MCF 10A (cell line): ENCODE measurements at regions not wholly inside any gene's neighbourhood (a gene's known extent, or its start where the extent isn't known, plus 50 kb on each side); places are given as distances from the start of the nearest gene placed in this dataset.

Experiments used
- BruUV-seq: library from RNA; stranded (reverse); fragments of 400-500 nt; replicated peaks from 2 replicates; lab custom pipeline; 2021; lab: Mats Ljungman, UMichigan
- CTCF ChIA-PET: fragments of 300-600 bp; sonication (Branson Sonifier 250); formaldehyde crosslinking; extraction: SDS; loops from one replicate; lab custom pipeline; 2021; ENCODE audit warnings: antibody characterized with exemption, inconsistent platforms; lab: Yijun Ruan, JAX
- POLR2A ChIA-PET: fragments of 300-600, 350-650 bp; sonication (Branson Sonifier 250); formaldehyde crosslinking; extraction: SDS; loops from one replicate; lab custom pipeline; 2020; ENCODE audit warnings: antibody characterized with exemption, inconsistent platforms; lab: Yijun Ruan, JAX
- DNase-seq: peaks from one replicate; pipeline ENCODE4 v3.0.0-alpha.2; 2018; ENCODE audit not compliant: unreplicated experiment
- H3K27ac Mint-ChIP-seq: one replicate; pipeline ENCODE4 v1.8.0; 2022; ENCODE audit warnings: mild to moderate bottlenecking, low read depth, mixed read lengths; ENCODE audit not compliant: unreplicated experiment
- H3K27me3 Mint-ChIP-seq: one replicate; pipeline ENCODE4 v1.8.0; 2022; ENCODE audit warnings: mixed read lengths; ENCODE audit not compliant: insufficient read depth, unreplicated experiment
- H3K36me3 Mint-ChIP-seq: one replicate; pipeline ENCODE4 v1.8.0; 2022; ENCODE audit warnings: mild to moderate bottlenecking, moderate library complexity, mixed read lengths; ENCODE audit not compliant: insufficient read depth, unreplicated experiment
- H3K4me1 Mint-ChIP-seq: one replicate; pipeline ENCODE4 v1.8.0; 2022; ENCODE audit warnings: mixed read lengths; ENCODE audit not compliant: insufficient read depth, unreplicated experiment
- H3K4me3 Mint-ChIP-seq: one replicate; pipeline ENCODE4 v1.8.0; 2022; ENCODE audit warnings: mild to moderate bottlenecking, moderate library complexity, mixed read lengths; ENCODE audit not compliant: unreplicated experiment
- H3K9me3 Mint-ChIP-seq: one replicate; pipeline ENCODE4 v1.8.0; 2022; ENCODE audit warnings: mixed read lengths; ENCODE audit not compliant: unreplicated experiment
- intact Hi-C: fragments of 100-400 bp; cut with micrococcal nuclease; formaldehyde crosslinking; loops from 2 replicates; pipeline ENCODE4 v1.14.1; 2022
- TF ChIP-seq, protein P1 (sequence below): fragments of 200-600 bp; IDR thresholded peaks from one replicate; pipeline ENCODE4 v1.8.0; 2022; ENCODE audit warnings: antibody characterized with exemption, mild to moderate bottlenecking; ENCODE audit not compliant: unreplicated experiment

DNA sequence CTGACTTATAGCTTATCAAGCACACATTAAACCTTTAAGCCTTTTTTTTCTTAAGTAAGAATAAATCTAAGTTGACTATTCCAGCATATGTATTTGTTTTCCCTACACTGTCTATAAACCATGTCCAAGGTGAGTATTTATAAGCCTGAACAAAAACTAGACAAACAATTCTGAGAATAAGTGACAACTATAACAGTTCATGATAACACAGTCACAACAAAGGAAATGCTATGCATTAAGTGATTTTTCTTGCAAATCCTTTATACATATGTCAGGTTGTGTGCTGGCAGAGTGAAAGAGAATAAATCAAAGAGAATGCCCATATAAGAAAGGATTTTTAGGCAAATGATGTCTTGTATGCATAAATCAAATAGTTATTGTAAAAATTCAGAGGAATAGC lies 408.8 kb upstream of the KIF2A start:
- intact Hi-C loops: no loop called here
- CTCF ChIA-PET: no interaction called here
- no peak for DNase-seq
- POLR2A ChIA-PET: no interaction called here
- TF ChIP-seq, protein P1, sequence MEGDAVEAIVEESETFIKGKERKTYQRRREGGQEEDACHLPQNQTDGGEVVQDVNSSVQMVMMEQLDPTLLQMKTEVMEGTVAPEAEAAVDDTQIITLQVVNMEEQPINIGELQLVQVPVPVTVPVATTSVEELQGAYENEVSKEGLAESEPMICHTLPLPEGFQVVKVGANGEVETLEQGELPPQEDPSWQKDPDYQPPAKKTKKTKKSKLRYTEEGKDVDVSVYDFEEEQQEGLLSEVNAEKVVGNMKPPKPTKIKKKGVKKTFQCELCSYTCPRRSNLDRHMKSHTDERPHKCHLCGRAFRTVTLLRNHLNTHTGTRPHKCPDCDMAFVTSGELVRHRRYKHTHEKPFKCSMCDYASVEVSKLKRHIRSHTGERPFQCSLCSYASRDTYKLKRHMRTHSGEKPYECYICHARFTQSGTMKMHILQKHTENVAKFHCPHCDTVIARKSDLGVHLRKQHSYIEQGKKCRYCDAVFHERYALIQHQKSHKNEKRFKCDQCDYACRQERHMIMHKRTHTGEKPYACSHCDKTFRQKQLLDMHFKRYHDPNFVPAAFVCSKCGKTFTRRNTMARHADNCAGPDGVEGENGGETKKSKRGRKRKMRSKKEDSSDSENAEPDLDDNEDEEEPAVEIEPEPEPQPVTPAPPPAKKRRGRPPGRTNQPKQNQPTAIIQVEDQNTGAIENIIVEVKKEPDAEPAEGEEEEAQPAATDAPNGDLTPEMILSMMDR: no peak
- BruUV-seq: no TSS peak
- H3K27ac Mint-ChIP-seq: no peak overlapping the region
- H3K36me3 Mint-ChIP-seq: no peaks in the 10 kb centered on the region
- peaks cover 16% of the 10 kb centered on the region for H3K9me3 Mint-ChIP-seq
- H3K4me3 Mint-ChIP-seq: no peak overlapping the region
- H3K27me3 Mint-ChIP-seq: no peaks in the 10 kb centered on the region
- no peaks in the 10 kb centered on the region for H3K4me1 Mint-ChIP-seq

DNA sequence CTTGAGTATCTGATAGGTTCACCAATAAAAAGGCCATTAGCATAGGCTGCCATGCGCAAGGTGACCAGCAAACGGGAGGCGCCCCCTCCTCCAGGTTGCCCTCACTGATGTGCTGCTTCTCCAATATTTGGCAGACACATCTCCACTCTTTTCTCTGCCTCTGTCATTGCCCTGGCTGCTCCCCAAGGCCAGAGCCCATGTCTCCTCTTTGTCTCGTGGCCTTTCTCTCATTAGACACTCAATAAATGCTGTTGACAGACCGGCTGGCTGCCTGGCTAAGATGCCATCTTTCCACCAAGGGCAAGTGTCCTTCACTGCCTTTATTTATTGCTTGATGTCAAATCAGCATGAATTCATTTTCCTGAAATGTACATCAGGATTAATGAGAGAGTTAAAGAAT lies 404.0 kb upstream of the KIF2A start:
- ChIA-PET POLR2A (no interaction called here), CTCF (no interaction called here)
- DNase-seq: no peak
- intact Hi-C loops: no loop called here
- Mint-ChIP-seq H3K27me3 (no peaks in the 10 kb centered on the region), H3K9me3 (peaks cover 5% of the 10 kb centered on the region), H3K4me3 (no peak overlapping the region), H3K4me1 (peaks cover 6% of the 10 kb centered on the region), H3K36me3 (no peaks in the 10 kb centered on the region), H3K27ac (no peak overlapping the region)
- TF ChIP-seq, protein P1: no peak
- no TSS peak for BruUV-seq

DNA sequence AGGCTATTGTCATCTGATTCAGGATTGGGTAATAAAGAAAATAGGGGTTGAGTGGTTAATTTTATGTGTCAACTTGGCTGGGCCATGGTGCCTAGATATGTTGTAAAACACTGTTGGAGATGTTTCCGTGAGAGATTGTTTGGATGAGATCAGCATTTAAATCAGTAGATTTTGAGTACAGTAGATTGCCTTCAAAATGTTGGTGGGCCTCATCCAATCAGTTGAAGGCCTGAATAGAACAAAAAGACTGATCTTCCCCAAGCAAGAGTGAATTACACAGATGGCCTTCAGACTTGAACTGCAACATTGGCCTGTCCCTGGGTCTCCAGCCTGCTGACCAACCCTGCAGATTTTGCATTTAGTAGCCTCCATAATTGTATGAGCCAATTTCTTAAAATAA lies 401.3 kb upstream of the KIF2A start:
- H3K27me3 Mint-ChIP-seq: no peaks in the 10 kb centered on the region
- peaks cover 6% of the 10 kb centered on the region for H3K4me1 Mint-ChIP-seq
- peaks cover 1% of the 10 kb centered on the region for H3K9me3 Mint-ChIP-seq
- H3K27ac Mint-ChIP-seq: no peak overlapping the region
- BruUV-seq: no TSS peak
- ChIA-PET CTCF (no interaction called here), POLR2A (no interaction called here)
- TF ChIP-seq, protein P1: no peak
- H3K36me3 Mint-ChIP-seq: no peaks in the 10 kb centered on the region
- no peak for DNase-seq
- intact Hi-C loops: no loop called here
- H3K4me3 Mint-ChIP-seq: no peak overlapping the region

DNA sequence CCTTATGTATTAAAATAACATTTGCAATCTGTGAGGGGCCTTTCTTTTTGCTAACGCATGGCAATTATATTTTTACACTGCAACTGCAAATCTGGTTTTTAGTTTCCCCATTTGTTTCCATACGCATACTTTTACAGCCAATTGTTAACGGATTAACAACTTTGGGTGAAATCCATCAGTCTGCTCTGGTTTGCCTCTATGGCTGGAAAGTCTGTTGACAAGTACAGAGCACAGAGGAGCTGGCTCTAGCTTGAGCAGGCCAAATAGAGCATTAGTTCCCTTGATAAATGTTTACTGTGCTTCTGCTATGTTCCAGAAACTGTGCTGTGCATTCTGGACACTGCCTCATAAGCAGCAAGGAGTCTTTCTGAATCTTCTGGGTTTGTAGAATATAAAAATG lies 400.4 kb upstream of the KIF2A start:
- no TSS peak for BruUV-seq
- ChIA-PET POLR2A (no interaction called here), CTCF (no interaction called here)
- Mint-ChIP-seq H3K9me3 (no peaks in the 10 kb centered on the region), H3K4me1 (peaks cover 6% of the 10 kb centered on the region), H3K27me3 (no peaks in the 10 kb centered on the region), H3K36me3 (no peaks in the 10 kb centered on the region), H3K27ac (no peak overlapping the region), H3K4me3 (no peak overlapping the region)
- DNase-seq: no peak
- TF ChIP-seq, protein P1: no peak
- intact Hi-C loops: no loop called here
